Naive B cell (primary cell): ENCODE measurements at regions not wholly inside any gene's neighbourhood (a gene's known extent, or its start where the extent isn't known, plus 50 kb on each side); places are given as distances from the start of the nearest gene placed in this dataset.

Experiments used
- ATAC-seq, 2 donors: fragments of 150-1000 bp; cut with Tn5 transposase; 2 replicates each; pipeline ENCODE4 v1.10.0; 2021; ENCODE audit warnings: low read depth in 2 of 2, mild to moderate bottlenecking in 2 of 2, moderate library complexity in 2 of 2
- DNase-seq: peaks from one replicate; pipeline ENCODE4 v3.0.0; 2022
- H3K27ac Mint-ChIP-seq, 6 donors: one replicate each; pipeline ENCODE4 v1.8.0; 2020 to 2022; ENCODE audit warnings: mild to moderate bottlenecking in 6 of 6, mixed read lengths in 6 of 6, moderate library complexity in 5 of 6, inconsistent platforms in 2 of 6
- H3K27me3 Mint-ChIP-seq, 3 donors: one replicate each; pipeline ENCODE4 v1.8.0; 2021 to 2022; ENCODE audit warnings: mixed read lengths in 3 of 3, mild to moderate bottlenecking in 1 of 3
- H3K36me3 Mint-ChIP-seq, 2 donors: one replicate each; pipeline ENCODE4 v1.8.0; 2020 to 2022; ENCODE audit warnings: mixed read lengths in 2 of 2, inconsistent platforms in 1 of 2, mild to moderate bottlenecking in 1 of 2
- H3K4me1 Mint-ChIP-seq, 3 donors: one replicate each; pipeline ENCODE4 v1.8.0; 2020 to 2022; ENCODE audit warnings: mixed read lengths in 3 of 3, inconsistent platforms in 1 of 3, mild to moderate bottlenecking in 1 of 3, moderate library complexity in 1 of 3
- H3K4me3 Mint-ChIP-seq, 8 donors: one replicate each; pipeline ENCODE4 v1.8.0; 2020 to 2022; ENCODE audit warnings: mild to moderate bottlenecking in 8 of 8, mixed read lengths in 8 of 8, moderate library complexity in 8 of 8, inconsistent platforms in 2 of 8
- H3K9me3 Mint-ChIP-seq, 7 donors: one replicate each; pipeline ENCODE4 v1.8.0; 2020 to 2022; ENCODE audit warnings: mixed read lengths in 7 of 7, mild to moderate bottlenecking in 5 of 7, inconsistent platforms in 2 of 7, moderate library complexity in 1 of 7

DNA sequence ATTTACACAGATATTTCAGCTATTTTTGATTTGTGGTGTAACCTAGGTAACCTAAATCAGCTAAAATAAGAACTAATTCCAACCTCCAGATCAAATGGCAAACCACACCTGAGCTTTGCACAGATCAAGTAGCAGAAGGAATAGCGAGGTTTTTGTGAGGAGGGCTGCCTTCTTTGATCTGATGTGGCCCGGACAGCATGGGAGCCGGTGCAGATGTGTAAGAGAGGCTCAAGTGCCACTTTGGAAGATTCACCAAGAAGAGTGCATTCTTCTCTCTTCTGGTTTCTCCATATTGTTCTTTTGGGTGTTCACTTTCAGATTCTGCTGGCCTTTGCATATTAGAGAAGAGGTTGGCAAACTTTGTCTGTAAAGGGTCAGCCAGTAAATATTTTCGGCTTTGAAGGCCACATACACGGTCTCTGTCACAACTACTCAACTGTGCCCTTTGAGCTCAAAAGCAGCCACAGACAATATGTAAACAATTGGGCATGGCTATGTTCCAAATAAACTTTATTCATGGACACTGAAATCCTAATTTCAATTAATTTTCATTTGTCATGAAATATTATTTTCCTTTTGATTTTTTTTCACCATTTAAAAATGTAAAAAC lies 78.9 kb upstream of the FAM9C start:
- ATAC-seq (no peak), DNase-seq (no peak)
- Mint-ChIP-seq H3K27ac (peak overlapping the region in 3 of 6 donors; percentile 22 to 78 (median 77)), H3K4me3 (peak overlapping the region in 6 of 8 donors; percentile 6 to 55 (median 48)), H3K36me3 (peaks cover 5 to 6% of the 10 kb centered on the region in 2 donors), H3K4me1 (peaks cover 5 to 21% (median 13%) of the 10 kb centered on the region in 3 donors), H3K27me3 (peaks cover 0 to 11% (median 0%) of the 10 kb centered on the region in 3 donors), H3K9me3 (peaks cover 0 to 6% (median 1%) of the 10 kb centered on the region in 7 donors)

DNA sequence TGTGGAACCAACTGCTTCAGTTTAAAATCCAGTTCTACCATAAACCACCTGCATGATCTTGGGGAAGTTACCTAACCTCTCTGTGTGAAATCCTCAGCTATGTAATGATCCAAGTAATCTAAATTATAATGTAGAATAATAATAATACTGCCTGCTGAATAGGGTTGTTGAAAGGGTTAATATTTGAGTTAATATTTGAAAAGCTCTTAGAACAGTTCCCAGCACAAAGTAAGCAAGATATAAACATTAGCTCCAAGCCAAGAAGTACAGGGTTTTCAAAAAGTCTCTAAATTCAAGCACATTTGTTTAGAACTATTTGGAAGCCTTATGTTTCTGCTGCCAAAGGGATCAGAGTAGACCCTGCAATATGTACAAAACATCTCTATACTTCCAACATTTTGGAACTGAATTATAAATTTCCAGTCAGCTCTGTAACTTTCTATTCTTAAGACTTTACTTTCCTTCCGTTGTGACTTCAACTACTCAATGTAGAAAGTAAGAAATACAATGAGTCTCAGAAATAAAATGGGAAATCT lies 76.7 kb upstream of the FAM9C start:
- ATAC-seq (no peak), DNase-seq (no peak)
- H3K4me1 Mint-ChIP-seq, result peaks cover 5 to 17% (median 13%) of the 10 kb centered on the region in 3 donors
- no peak overlapping the region for H3K27ac Mint-ChIP-seq
- no peak overlapping the region for H3K4me3 Mint-ChIP-seq
- peaks cover 2 to 27% (median 20%) of the 10 kb centered on the region in 7 donors for H3K9me3 Mint-ChIP-seq
- H3K36me3 Mint-ChIP-seq, result peaks cover 17 to 21% of the 10 kb centered on the region in 2 donors
- peaks cover 0 to 11% (median 0%) of the 10 kb centered on the region in 3 donors for H3K27me3 Mint-ChIP-seq

DNA sequence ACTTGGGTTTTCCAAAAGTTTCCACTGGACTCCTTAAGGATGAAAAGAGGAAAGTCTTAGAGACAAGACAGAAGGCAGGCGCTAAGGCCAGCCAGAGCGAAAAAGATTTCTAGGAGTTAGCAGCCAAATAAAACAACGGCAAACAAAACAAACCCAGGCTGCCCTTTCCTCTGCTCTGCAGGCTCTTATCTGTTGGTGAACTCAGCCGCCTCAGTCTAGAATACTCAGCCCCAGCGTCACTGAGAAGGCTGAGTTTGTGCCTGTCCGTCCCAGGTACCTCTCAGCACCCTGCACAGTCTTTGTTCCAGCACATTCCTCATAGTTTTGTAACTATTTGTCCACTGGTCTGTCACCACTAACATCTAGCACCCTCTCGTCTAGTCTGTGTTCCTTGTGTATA lies 75.6 kb upstream of the FAM9C start:
- Mint-ChIP-seq H3K4me1 (peaks cover 5 to 17% (median 13%) of the 10 kb centered on the region in 3 donors), H3K36me3 (peaks cover 19 to 21% of the 10 kb centered on the region in 2 donors), H3K4me3 (no peak overlapping the region), H3K9me3 (peaks cover 2 to 30% (median 20%) of the 10 kb centered on the region in 7 donors), H3K27ac (no peak overlapping the region), H3K27me3 (peaks cover 0 to 11% (median 0%) of the 10 kb centered on the region in 3 donors)
- no peak for ATAC-seq
- no peak for DNase-seq

DNA sequence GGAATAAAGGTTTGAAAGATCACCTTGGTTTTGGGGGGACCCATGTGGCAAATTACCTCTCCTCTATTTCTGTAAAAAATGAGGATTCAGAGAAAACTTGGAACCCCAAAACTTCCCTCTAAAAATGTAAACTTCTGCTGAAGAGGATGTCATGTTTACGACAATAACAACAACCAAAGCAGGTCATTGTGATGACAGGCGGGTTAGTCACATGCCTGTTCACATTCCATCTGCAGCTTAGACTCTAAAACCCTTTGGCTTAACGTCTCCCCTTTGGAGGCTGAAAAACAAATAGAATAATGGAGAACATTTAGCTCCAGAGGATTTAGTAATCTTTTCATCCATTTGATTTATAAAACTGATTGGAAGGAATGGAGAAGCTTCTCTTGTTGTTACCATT lies 75.0 kb upstream of the FAM9C start:
- Mint-ChIP-seq H3K4me3 (no peak overlapping the region), H3K27me3 (peaks cover 0 to 11% (median 0%) of the 10 kb centered on the region in 3 donors), H3K36me3 (peaks cover 21 to 24% of the 10 kb centered on the region in 2 donors), H3K27ac (no peak overlapping the region), H3K9me3 (peaks cover 2 to 34% (median 20%) of the 10 kb centered on the region in 7 donors), H3K4me1 (peaks cover 5 to 15% (median 8%) of the 10 kb centered on the region in 3 donors)
- DNase-seq (no peak), ATAC-seq (no peak)

DNA sequence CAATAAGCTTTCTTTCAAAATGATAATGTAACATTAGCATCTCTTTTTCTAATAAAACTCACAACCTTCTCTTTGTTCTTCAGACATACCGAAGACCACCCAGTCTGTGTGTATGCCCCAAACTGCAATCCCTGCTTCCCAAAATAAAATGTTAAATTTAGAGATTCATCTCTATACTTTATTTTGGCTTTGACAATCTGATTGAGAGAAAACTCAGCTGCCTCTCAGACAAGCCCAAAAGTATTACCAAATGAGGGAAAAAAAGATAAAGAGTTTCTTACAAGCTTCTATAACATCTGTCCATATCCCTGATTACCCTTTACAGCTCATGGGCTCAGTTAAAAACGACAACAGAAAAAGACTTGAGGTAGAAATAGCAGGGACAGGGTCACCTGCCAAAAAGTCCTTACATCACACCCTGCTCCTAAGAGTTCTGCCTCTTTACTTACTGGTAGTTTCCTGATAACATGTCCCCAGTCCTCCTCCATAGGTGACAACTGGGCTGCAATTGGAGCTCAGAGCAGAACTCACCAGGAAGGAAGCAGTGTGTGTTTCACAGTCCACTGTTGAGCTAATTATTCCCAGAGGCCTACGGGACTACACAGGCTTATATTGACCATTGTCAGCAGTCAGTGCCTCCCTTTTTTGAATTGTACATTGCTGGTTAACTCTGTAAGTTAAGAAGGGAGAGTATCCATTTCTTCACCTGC lies 70.9 kb upstream of the FAM9C start:
- Mint-ChIP-seq H3K36me3 (peaks cover 19 to 21% of the 10 kb centered on the region in 2 donors), H3K4me3 (peak overlapping the region in 1 of 8 donors; percentile 5), H3K4me1 (no peaks in the 10 kb centered on the region), H3K27me3 (peaks cover 0 to 15% (median 0%) of the 10 kb centered on the region in 3 donors), H3K9me3 (peaks cover 2 to 35% (median 17%) of the 10 kb centered on the region in 7 donors), H3K27ac (no peak overlapping the region)
- DNase-seq (no peak), ATAC-seq (no peak)

DNA sequence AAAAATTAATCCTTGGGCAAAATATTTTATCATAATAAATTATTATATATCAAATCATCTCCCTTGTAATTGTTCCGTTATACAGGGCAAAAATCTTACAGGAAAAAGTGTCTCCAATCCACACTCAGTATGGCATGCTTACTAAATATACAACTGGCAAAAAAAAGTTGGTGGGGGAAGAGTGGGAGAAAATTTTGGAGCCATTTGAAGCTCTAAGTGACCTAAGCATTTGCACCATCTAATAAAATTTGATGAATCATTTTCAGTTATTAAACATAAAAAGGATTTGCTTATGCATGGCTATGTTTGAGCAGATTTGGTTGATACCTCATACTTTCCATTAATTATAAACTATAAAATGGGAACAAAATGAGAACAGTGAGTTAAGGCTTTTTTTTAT lies 68.1 kb upstream of the FAM9C start:
- H3K9me3 Mint-ChIP-seq, result peaks cover 2 to 23% (median 13%) of the 10 kb centered on the region in 7 donors
- ATAC-seq (no peak), DNase-seq (no peak)
- no peak overlapping the region for H3K27ac Mint-ChIP-seq
- H3K27me3 Mint-ChIP-seq, result peaks cover 0 to 5% (median 0%) of the 10 kb centered on the region in 3 donors
- no peak overlapping the region for H3K4me3 Mint-ChIP-seq
- peaks cover 12 to 13% of the 10 kb centered on the region in 2 donors for H3K36me3 Mint-ChIP-seq
- H3K4me1 Mint-ChIP-seq, result no peaks in the 10 kb centered on the region

DNA sequence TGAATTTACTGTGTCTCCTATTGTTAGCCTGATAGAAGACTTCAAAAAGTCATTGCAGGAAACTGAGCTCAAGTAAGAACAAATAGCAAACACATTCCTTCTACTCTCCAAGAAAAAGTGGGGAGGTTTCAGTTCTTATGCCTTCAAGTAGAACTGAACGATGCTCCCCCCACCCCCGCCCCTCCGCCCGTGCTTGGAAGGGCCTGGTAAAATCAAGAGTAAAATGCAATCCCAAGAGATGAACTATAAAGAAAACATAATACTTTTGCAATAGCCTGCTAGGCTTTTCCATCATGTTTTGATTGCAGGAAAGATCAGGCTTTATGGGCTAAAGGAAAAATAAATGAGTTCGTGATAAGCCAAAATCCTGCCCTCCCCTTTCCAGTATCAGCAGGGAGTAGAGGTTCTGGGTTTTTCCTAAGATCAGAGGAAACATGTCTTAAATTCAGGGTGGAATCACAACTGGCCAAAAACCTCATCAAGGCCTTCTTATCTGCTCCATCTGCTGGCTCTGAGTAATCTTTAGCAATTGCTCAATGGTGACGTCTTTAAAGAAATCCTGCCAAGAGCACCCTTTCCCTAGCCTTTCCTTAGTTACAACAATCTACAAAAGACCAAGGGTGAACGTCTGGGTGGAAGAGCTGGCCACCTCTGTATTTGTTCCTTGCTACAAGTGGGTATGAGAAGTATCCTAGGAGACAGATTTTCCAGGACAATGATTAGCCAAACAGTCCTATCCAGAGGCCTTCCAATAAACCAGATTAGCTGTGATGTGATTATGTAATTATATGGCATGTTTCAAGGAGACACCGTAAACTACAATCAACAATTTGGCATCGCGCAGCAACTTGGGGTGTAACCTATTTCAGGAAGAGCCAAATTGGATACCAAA lies 66.3 kb upstream of the FAM9C start:
- peaks cover 0 to 16% (median 0%) of the 10 kb centered on the region in 3 donors for H3K27me3 Mint-ChIP-seq
- H3K9me3 Mint-ChIP-seq, result peaks cover 0 to 10% (median 4%) of the 10 kb centered on the region in 7 donors
- DNase-seq (no peak), ATAC-seq (no peak)
- H3K4me1 Mint-ChIP-seq, result no peaks in the 10 kb centered on the region
- no peak overlapping the region for H3K27ac Mint-ChIP-seq
- H3K4me3 Mint-ChIP-seq, result no peak overlapping the region
- H3K36me3 Mint-ChIP-seq, result peaks cover 0 to 7% of the 10 kb centered on the region in 2 donors

DNA sequence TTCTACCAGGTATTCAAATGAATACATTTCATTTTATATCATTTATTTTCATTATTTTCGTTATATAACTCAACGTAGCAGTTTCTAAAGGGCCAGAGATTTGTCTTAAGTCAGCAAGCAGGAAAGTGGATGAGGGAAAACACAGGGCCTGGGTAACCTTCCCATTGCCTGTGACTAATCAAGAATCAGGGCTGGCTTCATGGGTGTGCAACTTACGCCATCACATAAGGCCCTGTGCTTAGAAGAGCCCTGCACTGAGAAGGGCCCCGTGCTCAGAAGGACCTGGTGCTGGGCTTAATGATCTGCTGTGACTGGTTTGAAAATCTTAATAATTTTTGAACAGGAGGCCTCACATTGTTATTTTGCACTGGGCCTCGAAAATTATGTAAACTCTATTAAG lies 65.4 kb upstream of the FAM9C start:
- no peak overlapping the region for H3K27ac Mint-ChIP-seq
- peaks cover 0 to 19% (median 0%) of the 10 kb centered on the region in 3 donors for H3K27me3 Mint-ChIP-seq
- DNase-seq, result no peak
- H3K36me3 Mint-ChIP-seq, result peaks cover 0 to 3% of the 10 kb centered on the region in 2 donors
- peaks cover 0 to 8% (median 4%) of the 10 kb centered on the region in 7 donors for H3K9me3 Mint-ChIP-seq
- no peak overlapping the region for H3K4me3 Mint-ChIP-seq
- no peaks in the 10 kb centered on the region for H3K4me1 Mint-ChIP-seq
- ATAC-seq, result no peak

DNA sequence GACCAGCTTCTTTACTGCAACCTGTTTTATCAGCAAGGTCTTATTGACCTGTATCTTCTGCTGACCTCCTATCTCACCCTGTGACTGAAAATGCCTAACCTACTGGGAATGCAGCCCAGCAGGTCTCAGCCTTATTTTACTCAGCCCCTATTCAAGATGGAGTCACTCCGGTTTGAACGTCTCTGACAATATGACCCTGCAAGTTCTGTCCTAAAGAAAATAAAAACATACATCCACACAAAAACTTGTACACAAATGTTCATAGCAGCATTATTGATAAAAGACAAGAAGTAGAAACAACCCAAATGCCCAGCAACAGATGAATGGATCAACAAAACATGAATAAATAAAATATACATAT lies 59.5 kb upstream of the FAM9C start:
- no peak for ATAC-seq
- Mint-ChIP-seq H3K4me3 (no peak overlapping the region), H3K27ac (no peak overlapping the region)

DNA sequence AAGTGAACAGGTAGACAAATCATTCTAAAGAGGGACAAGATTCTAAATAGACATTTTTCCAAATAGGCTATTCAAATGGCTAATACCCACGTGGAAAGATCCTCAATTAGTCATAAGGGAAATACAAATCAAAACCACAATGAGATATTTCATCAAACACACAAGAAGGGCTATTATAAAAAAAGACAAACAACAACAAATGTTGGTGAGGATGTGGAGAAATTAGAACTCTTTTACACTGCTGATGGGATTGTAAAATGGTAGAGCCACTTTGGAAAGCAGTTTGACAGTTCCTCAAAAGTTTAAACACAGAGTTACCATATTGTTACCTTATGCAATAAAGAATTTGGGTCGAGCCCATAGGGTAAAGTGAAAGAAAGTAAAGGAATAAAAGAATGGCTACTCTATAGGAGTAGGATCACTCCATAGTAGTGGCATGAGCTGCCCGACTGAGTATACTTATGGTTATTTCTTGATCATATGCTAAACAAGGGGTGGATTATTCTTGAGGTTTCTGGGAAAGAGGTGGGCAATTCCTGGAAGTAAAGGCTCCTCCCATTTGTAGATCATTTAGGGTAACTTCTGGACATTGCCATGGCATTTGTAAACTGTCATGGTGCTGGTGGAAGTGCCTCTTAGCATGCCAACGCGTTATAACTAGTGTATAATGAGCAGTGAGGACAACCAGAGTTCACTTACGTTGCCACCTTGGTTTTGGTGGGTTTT lies 58.9 kb upstream of the FAM9C start:
- H3K27me3 Mint-ChIP-seq, result peaks cover 0 to 50% (median 0%) of the 10 kb centered on the region in 3 donors
- H3K27ac Mint-ChIP-seq, result peak overlapping the region in 1 of 6 donors; percentile 4
- no peaks in the 10 kb centered on the region for H3K36me3 Mint-ChIP-seq
- H3K4me1 Mint-ChIP-seq, result peaks cover 12 to 21% (median 17%) of the 10 kb centered on the region in 3 donors
- DNase-seq (no peak), ATAC-seq (no peak)
- H3K9me3 Mint-ChIP-seq, result peaks cover 0 to 2% (median 0%) of the 10 kb centered on the region in 7 donors
- no peak overlapping the region for H3K4me3 Mint-ChIP-seq

More for the DNA sequence above, 59.5 kb upstream of the FAM9C start:
- H3K4me1 Mint-ChIP-seq, result peaks cover 12 to 21% (median 17%) of the 10 kb centered on the region in 3 donors
- H3K36me3 Mint-ChIP-seq, result no peaks in the 10 kb centered on the region
- DNase-seq, result no peak
- peaks cover 0 to 50% (median 0%) of the 10 kb centered on the region in 3 donors for H3K27me3 Mint-ChIP-seq
- peaks cover 0 to 3% (median 1%) of the 10 kb centered on the region in 7 donors for H3K9me3 Mint-ChIP-seq

DNA sequence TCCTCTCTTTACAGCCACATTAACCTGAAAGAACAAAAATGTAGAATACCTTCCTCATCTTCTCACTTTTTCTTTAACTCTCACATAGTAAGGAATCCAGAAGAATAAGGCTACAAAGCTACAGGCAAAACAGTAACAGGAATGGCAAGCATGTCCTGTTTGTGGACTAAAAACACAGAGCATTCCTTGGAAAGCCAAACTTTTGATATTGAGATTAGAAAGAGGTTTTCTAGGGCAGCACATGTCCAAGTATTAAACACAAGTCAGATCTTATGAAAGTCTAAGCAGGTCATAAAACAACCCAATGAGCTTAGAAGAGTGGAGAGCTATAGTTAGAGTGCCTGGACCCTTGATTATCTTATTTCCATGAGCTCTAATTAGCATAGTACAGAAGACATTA lies 58.2 kb upstream of the FAM9C start:
- H3K27me3 Mint-ChIP-seq, result peaks cover 0 to 50% (median 0%) of the 10 kb centered on the region in 3 donors
- no peak overlapping the region for H3K4me3 Mint-ChIP-seq
- no peak overlapping the region for H3K27ac Mint-ChIP-seq
- peaks cover 0 to 2% (median 0%) of the 10 kb centered on the region in 7 donors for H3K9me3 Mint-ChIP-seq
- DNase-seq (no peak), ATAC-seq (no peak)
- H3K36me3 Mint-ChIP-seq, result no peaks in the 10 kb centered on the region
- H3K4me1 Mint-ChIP-seq, result peaks cover 12 to 21% (median 17%) of the 10 kb centered on the region in 3 donors

DNA sequence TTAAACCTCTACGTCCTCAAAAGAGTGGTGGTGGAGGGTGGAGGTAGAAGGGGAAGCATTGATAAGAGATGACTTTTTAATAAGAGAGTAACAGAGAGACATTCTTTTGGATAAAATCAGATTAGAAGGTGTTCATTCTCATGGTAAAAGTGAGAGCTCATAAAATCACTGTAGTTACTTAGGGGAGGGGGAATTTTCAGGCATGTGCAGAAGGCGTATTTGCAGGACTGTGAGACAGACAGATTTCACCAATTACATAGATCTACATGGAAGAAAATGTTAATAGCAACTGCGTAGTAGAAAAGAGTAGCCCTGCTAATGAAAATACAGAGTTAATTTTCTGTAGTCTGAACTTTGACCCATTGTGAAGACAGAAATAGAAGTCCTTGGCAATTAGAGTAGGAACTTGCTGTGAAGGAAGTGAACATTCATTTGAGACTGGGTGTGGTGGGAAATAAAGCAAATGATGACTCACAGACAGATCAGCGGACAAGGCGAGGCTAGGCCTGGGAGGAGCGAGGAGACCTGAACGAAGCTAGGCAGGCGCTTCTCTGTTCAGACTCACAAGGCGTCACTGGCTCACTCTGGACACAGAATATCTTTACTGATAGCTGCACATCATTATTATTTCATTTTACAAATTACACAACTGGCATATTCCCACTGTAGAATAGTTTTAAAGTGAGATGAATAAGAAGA lies 57.2 kb upstream of the FAM9C start:
- H3K27me3 Mint-ChIP-seq, result peaks cover 0 to 44% (median 0%) of the 10 kb centered on the region in 3 donors
- H3K27ac Mint-ChIP-seq, result peak overlapping the region in 1 of 6 donors; percentile 28
- peak overlapping the region in 2 of 8 donors; percentile 7 to 33 for H3K4me3 Mint-ChIP-seq
- no peaks in the 10 kb centered on the region for H3K36me3 Mint-ChIP-seq
- ATAC-seq (no peak), DNase-seq (no peak)
- H3K4me1 Mint-ChIP-seq, result peaks cover 12 to 21% (median 17%) of the 10 kb centered on the region in 3 donors
- peaks cover 0 to 2% (median 0%) of the 10 kb centered on the region in 7 donors for H3K9me3 Mint-ChIP-seq
